OCI-LY7 (cell line): ENCODE measurements at regions not wholly inside any gene's neighbourhood (a gene's known extent, or its start where the extent isn't known, plus 50 kb on each side); places are given as distances from the start of the nearest gene placed in this dataset.

ENCODE experiments used
- BruUV-seq: library from RNA; stranded (reverse); fragments of 400-500 nt; replicated peaks from 2 replicates; lab custom pipeline; 2021; lab: Mats Ljungman, UMichigan
- CTCF ChIA-PET: fragments of 300-600 bp; sonication (Branson Sonifier 250); formaldehyde crosslinking; loops from one replicate; lab custom pipeline; 2022; ENCODE audit warnings: antibody characterized with exemption; ENCODE audit not compliant: unreplicated experiment; lab: Charles Lee
- POLR2A ChIA-PET: fragments of 300-600 bp; sonication (Branson Sonifier 250); formaldehyde crosslinking; loops from one replicate; lab custom pipeline; 2022; ENCODE audit warnings: antibody characterized with exemption; lab: Charles Lee
- DNase-seq: peaks from one replicate; pipeline ENCODE4 v3.0.0-alpha.2; 2015; ENCODE audit warnings: low spot score
- H2AFZ ChIP-seq: fragments of 200-600 bp; sonication (generic), shearing (Covaris generic); 2 replicates; pipeline ENCODE4 v1.6.1; 2014; ENCODE audit warnings: mild to moderate bottlenecking, antibody characterized with exemption, low read length, moderate library complexity
- H3K27ac ChIP-seq: fragments of 200-600 bp; sonication (generic); 2 replicates; pipeline ENCODE4 v1.5.1; 2014; ENCODE audit warnings: mixed run types, low read depth, mild to moderate bottlenecking, moderate library complexity, low read length, inconsistent platforms; ENCODE audit not compliant: poor library complexity, severe bottlenecking
- H3K36me3 ChIP-seq: fragments of 200-600 bp; sonication (generic); 2 replicates; pipeline ENCODE4 v1.6.1; 2014; ENCODE audit warnings: mild to moderate bottlenecking, antibody characterized with exemption, low read length, moderate library complexity, mixed read lengths; ENCODE audit not compliant: insufficient read depth
- H3K4me1 ChIP-seq: fragments of 200-600 bp; sonication (generic); 2 replicates; pipeline ENCODE4 v1.5.1; 2014; ENCODE audit warnings: mild to moderate bottlenecking, low read length; ENCODE audit not compliant: insufficient read depth, poor library complexity, severe bottlenecking
- H3K4me2 ChIP-seq: fragments of 200-600 bp; sonication (generic); 2 replicates; pipeline ENCODE4 v1.6.1; 2014; ENCODE audit warnings: mild to moderate bottlenecking, low read length
- H3K4me3 ChIP-seq: fragments of 200-600 bp; sonication (generic); 2 replicates; pipeline ENCODE4 v1.5.1; 2014; ENCODE audit warnings: mild to moderate bottlenecking, low read depth, low read length; ENCODE audit not compliant: poor library complexity, severe bottlenecking
- H3K79me2 ChIP-seq: fragments of 200-600 bp; sonication (generic); 2 replicates; pipeline ENCODE4 v1.6.1; 2016; ENCODE audit warnings: low read depth, mild to moderate bottlenecking, low read length, moderate library complexity, mixed read lengths; ENCODE audit not compliant: insufficient read depth
- H3K9me2 ChIP-seq: fragments of 200-600 bp; sonication (generic); 2 replicates; pipeline ENCODE4 v1.6.1; 2016; ENCODE audit warnings: mild to moderate bottlenecking, low read length, mixed read lengths; ENCODE audit not compliant: insufficient read depth
- H3K9me3 ChIP-seq: fragments of 200-600 bp; sonication (generic); 2 replicates; pipeline ENCODE4 v1.6.1; 2014; ENCODE audit warnings: mild to moderate bottlenecking, mixed run types, low read length, mixed read lengths
- H4K20me1 ChIP-seq: fragments of 200-600 bp; sonication (generic); 2 replicates; pipeline ENCODE4 v1.6.1; 2014; ENCODE audit warnings: mild to moderate bottlenecking, antibody characterized with exemption, low read length, moderate library complexity, mixed read lengths; ENCODE audit not compliant: insufficient read depth
- CTCF ChIP-seq: fragments of 200-600 bp; sonication (generic); conservative IDR thresholded peaks from 2 replicates; pipeline ENCODE4 v1.5.1; 2014; ENCODE audit warnings: mild to moderate bottlenecking, antibody characterized with exemption, low read length, moderate library complexity, mixed read lengths
- EZH2phosphoT487 ChIP-seq: fragments of 200-600 bp; sonication (generic); IDR thresholded peaks from 2 replicates; pipeline ENCODE4 v1.6.1; 2018; ENCODE audit warnings: low read depth, borderline replicate concordance, mild to moderate bottlenecking, mixed run types, antibody characterized with exemption, low read length, moderate library complexity, mixed read lengths
- intact Hi-C: fragments of 100-400 bp; cut with micrococcal nuclease; formaldehyde crosslinking; loops from one replicate; pipeline ENCODE4 v1.10.0; 2022; ENCODE audit not compliant: unreplicated experiment

DNA sequence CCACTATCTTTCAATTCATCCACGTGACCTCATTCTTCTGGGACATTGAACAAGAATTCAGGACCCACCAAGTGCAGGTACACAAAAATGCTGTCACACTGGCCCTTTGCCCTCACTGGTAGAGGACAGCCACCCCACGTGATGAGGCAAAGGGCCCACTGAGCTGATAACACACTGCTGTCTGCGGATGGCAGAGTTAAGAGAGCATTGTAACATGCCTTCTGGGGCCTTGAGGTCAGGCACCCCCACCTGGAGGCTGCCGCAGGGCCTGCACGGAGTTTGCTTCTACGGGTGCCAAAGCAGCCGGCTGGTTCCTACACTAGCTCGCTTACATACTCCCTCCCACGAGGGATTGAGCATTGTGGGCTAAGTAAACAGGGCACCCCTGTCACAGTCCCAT lies 101.0 kb downstream of the LRIG3 start:
- no peak overlapping the region for H2AFZ ChIP-seq
- no peak overlapping the region for H3K4me2 ChIP-seq
- no peaks in the 10 kb centered on the region for H3K4me1 ChIP-seq
- DNase-seq = no peak
- ChIA-PET POLR2A (no interaction called here), CTCF (no interaction called here)
- H4K20me1 ChIP-seq = no peaks in the 10 kb centered on the region
- no peaks in the 10 kb centered on the region for H3K36me3 ChIP-seq
- no TSS peak for BruUV-seq
- no peak overlapping the region for H3K27ac ChIP-seq
- no peaks in the 10 kb centered on the region for H3K79me2 ChIP-seq
- no peaks in the 10 kb centered on the region for H3K9me3 ChIP-seq
- H3K4me3 ChIP-seq = no peak overlapping the region
- no peaks in the 10 kb centered on the region for H3K9me2 ChIP-seq
- intact Hi-C loops = no loop called here
- TF ChIP-seq EZH2phosphoT487 (no peak), CTCF (no peak)

GRCh38 chr12:58819985-58820384 lies 100.3 kb downstream of the LRIG3 start:
- Histone ChIP-seq H3K36me3 (no peaks in the 10 kb centered on the region), H3K4me1 (no peaks in the 10 kb centered on the region), H3K9me2 (no peaks in the 10 kb centered on the region), H3K9me3 (no peaks in the 10 kb centered on the region), H4K20me1 (no peaks in the 10 kb centered on the region), H3K4me2 (no peak overlapping the region), H3K27ac (no peak overlapping the region), H2AFZ (no peak overlapping the region), H3K4me3 (no peak overlapping the region), H3K79me2 (no peaks in the 10 kb centered on the region)
- no peak for DNase-seq
- POLR2A ChIA-PET = no interaction called here
- intact Hi-C loops = no loop called here
- no TSS peak for BruUV-seq
- CTCF ChIA-PET = no interaction called here
- TF ChIP-seq CTCF (no peak), EZH2phosphoT487 (no peak)
